ENCODE measurements at regions not wholly inside any gene's neighbourhood (a gene's known extent, or its start where the extent isn't known, plus 50 kb on each side); places are given as distances from the start of the nearest gene placed in this dataset.
"Not testable (repeated sequence)": the region's sequence is repeated elsewhere in the genome, so short reads cannot be mapped to it uniquely, and the experiment has no call there.

- no peak for DNase-seq (ENCODE audit: low read depth, low spot score)
These were observed 453.3 kb downstream of the C12orf50 start for GRCh38 chr12:87575906-87576305.

GRCh38 chr12:87566918-87567317, 462.3 kb downstream of the C12orf50 start:
- not testable (repeated sequence) for DNase-seq (ENCODE audit: low read depth, low spot score)

DNA sequence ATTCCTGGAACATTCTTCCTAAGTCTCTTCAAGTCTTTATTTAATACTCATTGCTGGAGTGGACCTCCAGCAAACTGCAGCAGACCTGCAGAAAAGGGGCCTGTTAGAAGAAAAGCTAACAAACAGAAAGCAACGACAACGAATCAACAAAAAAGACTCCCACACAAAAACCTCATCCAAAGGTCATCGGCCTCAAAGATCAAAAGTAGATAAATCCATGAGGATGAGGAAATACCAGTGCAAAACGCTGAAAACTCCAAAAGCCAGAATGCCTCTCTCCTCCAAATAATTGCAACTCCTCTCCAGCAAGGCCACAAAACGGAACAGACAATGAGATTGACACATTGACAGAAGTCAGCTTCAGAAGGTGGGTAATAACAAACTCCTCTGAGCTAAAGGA, 472.2 kb downstream of the C12orf50 start:
- no peak for DNase-seq (ENCODE audit: low read depth, low spot score)

DNA sequence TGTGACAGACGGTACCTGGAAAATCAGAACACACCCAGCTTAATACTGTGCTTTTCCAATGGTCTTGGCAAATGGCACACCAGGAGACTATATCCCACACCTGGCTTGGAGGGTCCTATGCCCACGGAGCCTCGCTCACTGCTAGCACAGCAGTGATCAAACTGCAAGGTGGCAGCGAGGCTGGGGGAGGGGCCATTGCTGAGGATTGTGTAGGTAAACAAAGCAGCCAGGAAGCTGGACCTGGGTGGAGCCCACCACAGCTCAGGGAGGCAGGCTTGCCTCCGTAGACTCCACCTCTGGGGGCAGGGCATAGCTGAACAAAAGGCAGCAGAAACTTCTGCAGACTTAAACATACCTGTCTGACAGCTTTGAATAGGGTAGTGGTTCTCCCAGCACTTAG, 498.0 kb downstream of the C12orf50 start:
- not testable (repeated sequence) for DNase-seq (ENCODE audit: low read depth, low spot score)

DNA sequence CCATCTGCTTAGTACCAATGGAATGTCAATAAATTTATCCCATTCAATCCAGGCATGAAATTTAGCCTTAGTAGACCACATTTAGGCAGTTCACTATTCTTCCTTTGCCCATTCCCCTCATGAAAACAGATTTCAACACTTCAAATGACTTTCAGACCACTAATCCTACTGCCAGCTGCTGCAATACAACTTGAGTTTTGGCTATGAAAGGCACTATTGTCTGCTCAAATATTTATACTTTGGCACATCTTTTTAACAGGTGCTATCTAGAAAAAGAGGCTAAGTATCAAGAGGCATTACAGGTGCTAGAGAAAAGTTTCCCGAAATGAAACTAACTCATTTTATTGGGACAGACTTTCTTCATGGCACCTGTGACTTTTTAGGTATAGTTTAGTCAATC, 499.8 kb downstream of the C12orf50 start:
- DNase-seq (ENCODE audit: low read depth, low spot score) = no peak

GRCh38 chr12:87520968-87521367, 508.2 kb downstream of the C12orf50 start:
- DNase-seq (ENCODE audit: low read depth, low spot score) = no peak

- DNase-seq (ENCODE audit: low read depth, low spot score) = no peak
These were observed 510.7 kb downstream of the C12orf50 start for GRCh38 chr12:87518481-87518880.

DNA sequence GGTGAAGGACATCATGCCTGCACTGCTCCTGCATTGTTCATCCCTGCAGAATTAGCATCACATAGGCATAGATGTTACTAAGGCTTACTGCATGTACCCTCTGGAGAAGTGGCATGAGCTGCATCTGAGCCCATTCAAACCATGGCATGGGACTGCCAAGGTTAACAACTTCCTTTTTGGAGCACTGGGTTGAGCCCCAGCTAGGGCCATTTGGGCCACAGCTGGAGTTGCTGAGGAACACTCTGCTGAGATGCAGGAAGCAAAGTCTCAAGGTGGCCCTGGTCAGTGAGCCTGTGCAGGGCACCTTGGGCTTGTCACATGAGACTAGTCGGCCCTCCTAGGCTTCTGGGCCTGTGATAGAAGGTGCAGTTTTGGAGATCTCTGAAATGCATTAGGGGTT, 511.2 kb downstream of the C12orf50 start:
- no peak for DNase-seq (ENCODE audit: low read depth, low spot score)

- DNase-seq (ENCODE audit: low read depth, low spot score) = no peak
These were observed 515.5 kb downstream of the C12orf50 start for GRCh38 chr12:87513536-87514280.

DNA sequence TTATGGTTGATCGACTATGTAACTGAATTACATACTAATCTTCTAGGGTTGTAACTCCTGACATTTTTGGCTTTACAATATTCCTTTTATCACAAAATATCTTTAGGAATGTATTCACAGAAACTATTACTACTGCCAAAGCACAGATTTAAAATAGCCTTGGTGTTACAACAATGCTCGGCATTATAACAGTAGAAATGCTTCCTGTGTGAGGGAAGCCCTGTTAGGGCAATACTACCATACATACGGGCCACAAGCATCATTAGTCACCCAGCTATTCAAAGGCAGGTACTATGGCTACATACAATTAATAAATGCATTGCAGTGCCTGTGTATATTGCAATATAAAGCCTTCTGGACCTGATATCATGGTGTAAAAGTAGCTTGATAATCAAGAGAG, 517.8 kb downstream of the C12orf50 start:
- no peak for DNase-seq (ENCODE audit: low read depth, low spot score)

DNA sequence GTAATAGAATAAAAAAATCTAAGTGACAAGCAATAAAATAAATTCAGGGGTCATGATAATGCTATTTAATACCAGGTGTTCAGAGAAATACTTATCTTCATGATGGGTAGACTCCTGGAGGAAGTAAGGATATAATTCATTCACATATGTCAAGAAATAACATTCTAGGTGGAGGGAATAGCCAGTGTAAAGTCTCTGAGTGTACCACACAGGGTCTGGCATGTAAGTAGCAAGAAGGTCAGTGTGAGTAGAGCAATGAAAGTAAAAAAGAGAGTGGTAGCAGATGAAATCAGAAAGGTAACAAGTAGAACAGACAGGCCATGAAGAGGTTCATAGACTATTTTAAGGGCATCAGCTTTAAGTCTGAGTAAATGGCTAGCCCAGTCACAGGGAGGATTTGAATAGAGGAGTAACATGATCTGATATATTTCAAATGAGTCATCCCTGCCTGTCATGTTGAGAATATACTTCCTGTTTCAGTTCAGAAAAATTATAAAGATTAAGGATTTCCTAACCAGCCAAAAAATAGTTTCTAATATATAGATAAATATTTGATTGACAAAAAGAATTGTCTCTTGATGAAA, 519.9 kb downstream of the C12orf50 start:
- DNase-seq (ENCODE audit: low read depth, low spot score) = no peak

GRCh38 chr12:87491598-87491997, 537.6 kb downstream of the C12orf50 start:
- no peak for DNase-seq (ENCODE audit: low read depth, low spot score)

DNA sequence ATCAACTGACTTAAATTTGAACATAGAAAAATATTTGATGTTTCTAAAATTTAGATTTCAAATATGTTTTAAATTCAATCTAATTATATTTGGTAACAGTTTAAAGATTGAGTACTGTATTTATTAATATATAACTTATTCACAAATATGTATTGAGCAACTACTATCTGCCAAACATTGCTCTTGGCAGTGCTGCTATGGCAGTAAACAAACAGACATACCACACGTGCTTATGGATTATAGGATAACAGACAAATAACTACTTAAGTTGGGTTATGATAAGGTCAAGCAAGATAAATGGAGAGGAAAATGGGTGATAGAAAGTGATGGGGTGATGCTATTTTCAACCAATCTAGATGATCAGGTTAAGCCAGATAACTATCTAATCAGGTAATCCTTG, 538.1 kb downstream of the C12orf50 start:
- DNase-seq (ENCODE audit: low read depth, low spot score) = no peak

- DNase-seq (ENCODE audit: low read depth, low spot score) = no peak
These were observed 559.9 kb downstream of the C12orf50 start for GRCh38 chr12:87469295-87469694.

- peak; percentile 83 for DNase-seq (ENCODE audit: low read depth, low spot score)
These were observed 561.3 kb downstream of the C12orf50 start for GRCh38 chr12:87467936-87468335.

- DNase-seq (ENCODE audit: low read depth, low spot score) = no peak
These were observed 564.6 kb downstream of the C12orf50 start for GRCh38 chr12:87464565-87464964.

- no peak for DNase-seq (ENCODE audit: low read depth, low spot score)
These were observed 585.2 kb downstream of the C12orf50 start for GRCh38 chr12:87444039-87444438.

DNA sequence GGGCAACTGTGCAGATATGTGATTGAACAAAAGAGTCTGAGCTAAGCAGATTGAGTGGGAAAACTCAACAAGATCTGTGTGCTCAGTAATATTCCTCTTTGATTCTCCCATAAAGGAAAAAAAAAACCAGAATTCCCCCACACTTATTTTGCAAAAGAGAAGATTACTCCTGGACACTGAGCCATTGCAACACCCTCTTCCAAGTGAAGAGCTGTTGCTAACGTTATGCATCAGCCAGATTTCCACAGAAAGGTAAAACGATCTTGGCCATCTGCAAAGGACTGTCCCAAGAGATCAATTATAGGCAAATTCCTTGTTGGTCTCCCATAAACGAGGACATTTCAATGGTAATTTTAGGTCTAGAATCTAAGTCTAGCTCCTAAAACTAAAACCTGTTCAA, 587.7 kb downstream of the C12orf50 start:
- no peak for DNase-seq (ENCODE audit: low read depth, low spot score)

DNA sequence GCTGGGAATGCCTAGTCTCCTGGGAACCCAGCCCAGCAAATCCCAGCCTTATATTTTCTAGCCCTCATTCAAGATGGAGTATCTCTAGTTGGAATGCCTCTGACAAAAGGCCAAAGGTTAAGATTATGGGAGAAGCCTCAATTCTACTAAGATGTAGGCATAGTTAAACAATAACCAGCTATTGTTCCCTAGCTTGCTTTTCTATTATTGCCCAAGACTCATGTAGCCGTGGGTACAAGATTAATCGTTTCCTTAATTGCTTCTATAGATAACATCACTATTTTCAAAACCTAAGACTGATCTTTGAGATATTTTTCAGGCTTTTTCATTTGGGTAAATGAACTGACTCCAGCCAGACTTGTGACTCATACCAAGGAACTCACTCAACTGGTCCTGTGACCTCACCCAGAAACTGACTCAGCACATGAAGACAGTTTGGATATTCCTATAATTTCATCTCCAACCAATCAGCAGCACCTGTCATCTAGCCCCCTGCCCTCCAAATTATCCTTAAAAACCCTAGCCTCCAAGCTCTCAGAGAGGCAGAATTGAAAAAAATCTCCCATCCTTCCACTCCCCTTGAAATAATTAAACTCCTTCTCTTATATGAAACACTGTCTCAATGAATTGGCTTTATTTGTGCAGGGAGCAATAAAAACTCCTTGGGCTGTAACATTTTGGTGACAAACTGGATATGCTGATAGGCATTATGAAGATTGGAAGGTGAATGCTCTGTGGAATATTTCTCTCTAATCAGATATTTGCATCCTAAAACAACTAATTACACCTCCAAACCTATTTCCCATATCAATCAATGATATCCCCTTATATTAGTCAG, 589.0 kb downstream of the C12orf50 start:
- no peak for DNase-seq (ENCODE audit: low read depth, low spot score)

- no peak for DNase-seq (ENCODE audit: low read depth, low spot score)
These were observed 598.8 kb downstream of the C12orf50 start for GRCh38 chr12:87430444-87430843.

GRCh38 chr12:87428701-87429277, 600.4 kb downstream of the C12orf50 start:
- DNase-seq (ENCODE audit: low read depth, low spot score) = no peak

GRCh38 chr12:87427770-87428169, 601.4 kb downstream of the C12orf50 start:
- no peak for DNase-seq (ENCODE audit: low read depth, low spot score)
